HuH-7 (cell line): ENCODE measurements at regions not wholly inside any gene's neighbourhood (a gene's known extent, or its start where the extent isn't known, plus 50 kb on each side); places are given as distances from the start of the nearest gene placed in this dataset.
"Not testable (repeated sequence)": the region's sequence is repeated elsewhere in the genome, so short reads cannot be mapped to it uniquely, and the experiment has no call there.

Experiments used
- DNase-seq: peaks from one replicate; pipeline ENCODE4 v3.0.0; 2011; ENCODE audit warnings: low spot score

DNA sequence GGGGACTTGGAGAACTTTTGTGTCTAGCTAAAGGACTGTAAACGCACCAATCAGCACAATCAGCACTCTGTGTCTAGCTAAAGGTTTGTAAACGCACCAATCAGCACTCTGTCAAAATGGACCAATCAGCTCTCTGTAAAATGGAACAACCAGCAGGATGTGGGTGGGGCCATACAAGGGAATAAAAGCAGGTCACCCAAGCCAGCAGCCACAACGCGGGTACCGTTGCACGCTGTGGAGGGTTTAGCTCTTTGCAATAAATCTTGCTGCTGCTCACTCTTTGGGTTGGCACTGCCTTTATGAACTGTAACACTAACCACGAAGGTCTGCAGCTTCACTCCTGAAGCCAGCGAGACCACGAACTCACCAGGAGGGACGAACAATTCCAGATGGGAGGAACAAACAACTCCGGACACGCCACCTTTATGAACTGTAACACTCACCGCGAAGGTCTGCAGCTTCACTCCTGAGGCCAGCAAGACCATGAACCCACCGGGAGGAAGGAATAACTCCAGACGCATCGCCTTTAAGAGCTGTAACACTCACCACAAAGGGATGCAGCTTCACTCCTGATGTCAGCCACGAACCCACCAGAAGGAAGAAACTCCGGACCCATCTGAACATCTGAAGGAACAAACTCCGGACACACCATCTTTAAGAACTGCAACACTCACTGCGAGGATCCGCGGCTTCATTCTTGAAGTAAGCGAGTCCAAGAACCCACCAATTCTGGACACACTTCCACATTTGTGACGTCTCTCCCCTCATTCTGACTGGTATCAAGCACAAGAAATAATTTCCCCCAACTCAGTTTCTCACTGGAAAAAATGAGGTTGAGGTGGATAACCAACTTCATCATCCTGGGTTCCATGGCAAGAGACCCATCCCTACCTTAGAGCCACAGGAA is 227.3 kb upstream of the AMIGO2 start:
- DNase-seq: not testable (repeated sequence)

DNA sequence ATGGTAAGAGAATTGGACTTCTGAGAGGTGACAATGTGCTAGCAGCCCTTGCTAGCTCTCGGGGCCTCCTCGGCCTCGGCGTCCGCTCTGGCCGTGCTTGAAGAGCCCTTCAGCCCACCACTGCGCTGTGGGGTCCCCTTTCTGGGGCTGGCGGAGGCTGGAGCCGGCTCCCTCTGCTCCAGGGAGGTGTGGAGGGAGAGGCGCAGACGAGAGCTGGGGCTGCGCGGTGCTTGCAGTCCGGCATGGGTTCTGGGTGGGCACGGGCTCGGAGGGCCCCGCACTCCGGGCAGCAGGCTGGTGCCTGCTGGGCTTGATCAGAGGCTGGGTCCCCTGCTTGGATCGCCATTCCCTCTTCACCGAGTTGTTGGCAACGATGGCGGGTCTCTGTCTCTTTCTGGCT is 226.4 kb upstream of the AMIGO2 start:
- no peak for DNase-seq

DNA sequence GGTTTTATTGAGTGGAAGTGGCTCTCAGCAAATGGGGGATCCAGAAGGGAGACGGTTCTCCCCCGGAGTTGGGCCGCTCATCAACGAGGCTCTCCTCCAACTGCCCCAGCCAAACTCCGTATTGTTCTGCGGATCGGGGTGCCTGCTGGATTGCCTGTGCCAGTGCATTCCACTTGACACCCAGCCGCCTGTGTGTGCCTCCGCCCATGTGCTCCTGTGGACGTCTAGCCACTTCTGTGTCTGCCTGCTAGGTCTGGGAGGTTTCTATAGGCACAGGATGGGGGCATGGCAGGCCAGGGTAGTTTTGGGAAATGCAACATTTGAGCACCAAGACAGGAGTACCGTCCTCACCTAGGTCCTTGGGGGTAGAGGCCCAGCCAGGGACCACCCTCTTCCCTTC is 225.7 kb upstream of the AMIGO2 start:
- no peak for DNase-seq

DNA sequence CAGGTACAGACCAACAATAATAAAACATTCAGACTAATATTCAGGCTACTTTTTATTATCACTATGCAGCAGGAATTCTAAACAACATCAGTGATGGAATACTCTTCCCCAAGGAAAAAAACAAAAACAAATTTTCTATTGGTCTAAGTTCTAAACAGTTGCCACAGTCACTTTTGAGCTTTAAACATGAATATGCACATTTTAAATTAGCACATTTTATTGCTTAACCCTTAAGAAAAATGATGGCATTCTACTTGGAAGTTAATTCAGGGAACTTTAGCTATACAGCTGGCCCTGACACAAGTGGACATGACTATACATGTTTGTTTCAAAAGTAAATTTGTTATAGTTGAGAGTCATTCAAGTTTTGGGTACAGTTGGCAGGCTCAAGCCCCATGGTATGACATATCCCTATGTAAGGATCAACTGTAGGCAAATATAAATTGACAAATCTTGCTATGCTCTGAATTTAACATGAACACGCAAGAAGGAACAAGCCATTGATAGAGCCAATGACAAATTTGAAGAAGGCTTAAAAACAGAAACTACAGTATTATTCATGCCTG is 224.3 kb upstream of the AMIGO2 start:
- no peak for DNase-seq

DNA sequence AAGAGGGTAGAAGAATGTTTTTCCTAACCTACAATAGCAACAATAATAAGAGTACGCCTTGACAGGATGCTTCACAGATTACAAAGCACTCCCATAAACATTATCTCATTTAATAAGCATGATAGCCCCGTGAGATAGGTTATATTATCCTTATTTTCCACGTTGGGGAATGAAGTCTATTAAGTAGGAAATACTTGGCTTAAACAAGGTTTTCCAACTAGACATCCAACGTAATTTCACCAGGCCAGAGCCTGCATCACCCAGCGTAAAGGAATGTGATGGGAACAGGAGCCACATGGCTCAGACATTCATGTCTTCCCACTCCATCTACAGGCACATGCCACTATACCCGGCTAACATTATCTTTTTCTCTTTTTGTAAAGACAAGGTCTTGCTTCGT is 223.4 kb upstream of the AMIGO2 start:
- no peak for DNase-seq

DNA sequence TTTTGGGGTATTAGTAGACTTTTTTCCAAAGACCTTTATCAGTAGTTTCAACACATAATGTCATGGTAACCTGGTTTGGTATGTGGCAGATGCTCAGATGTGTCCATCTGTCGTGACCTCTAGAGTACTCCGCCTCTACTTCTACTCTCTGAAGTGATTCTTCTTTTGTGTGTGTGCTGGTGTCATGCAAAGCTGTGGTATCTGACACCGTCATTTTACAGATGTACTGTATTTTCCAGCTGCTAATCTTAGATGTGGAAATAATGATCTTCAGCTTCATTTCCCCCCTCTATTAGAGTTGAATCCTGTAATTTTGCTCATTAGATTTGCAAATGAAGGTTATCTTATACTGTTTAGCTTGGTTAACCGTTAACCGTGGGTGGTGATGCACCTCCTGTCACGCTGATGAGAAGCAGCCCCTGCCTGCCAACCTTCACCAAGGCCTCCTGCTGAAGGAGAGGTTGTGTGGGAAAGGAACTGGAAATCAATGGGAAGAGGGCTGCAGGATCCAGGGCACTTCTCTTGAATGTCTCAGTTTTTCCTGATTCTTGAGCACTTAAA is 222.4 kb upstream of the AMIGO2 start:
- DNase-seq: peak; percentile 25

DNA sequence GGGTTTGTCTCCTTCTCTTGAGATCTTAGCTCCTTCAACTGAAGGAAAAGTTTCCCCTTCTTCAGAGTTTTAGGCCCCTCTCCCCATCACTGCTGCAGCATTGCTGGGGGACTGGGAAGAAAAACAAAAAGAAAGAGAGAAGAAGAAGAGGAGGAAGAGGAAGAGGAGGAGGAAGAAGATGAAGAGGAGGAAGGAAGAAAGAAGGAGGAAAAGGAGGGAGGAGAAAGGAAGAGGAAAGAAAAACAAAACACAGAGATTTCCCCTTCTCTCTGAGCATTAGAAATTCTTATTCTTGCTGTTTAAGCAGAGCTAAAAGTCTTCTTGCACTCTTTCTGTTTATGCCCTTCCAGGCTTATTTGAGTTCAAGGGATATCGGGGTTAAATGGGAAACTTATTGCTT is 219.8 kb upstream of the AMIGO2 start:
- DNase-seq: no peak

DNA sequence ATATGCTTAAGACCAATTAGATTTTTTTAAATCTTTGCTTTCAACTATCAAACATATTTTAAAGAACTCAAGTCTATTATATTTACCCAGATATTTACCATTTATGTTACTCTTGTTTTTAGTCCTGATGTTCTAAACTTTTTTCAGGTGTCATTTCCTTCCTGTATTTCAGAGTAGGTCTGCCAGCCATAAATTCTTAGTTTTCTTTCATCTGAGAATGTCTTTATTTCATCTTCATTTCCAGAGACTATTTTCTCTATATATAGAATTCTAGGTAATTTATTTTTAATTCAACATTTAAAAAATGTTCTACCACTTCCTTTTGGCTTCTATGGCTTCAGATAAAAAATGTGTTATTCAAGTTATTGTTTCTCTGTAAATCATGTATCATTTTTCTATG is 218.2 kb upstream of the AMIGO2 start:
- DNase-seq: no peak

DNA sequence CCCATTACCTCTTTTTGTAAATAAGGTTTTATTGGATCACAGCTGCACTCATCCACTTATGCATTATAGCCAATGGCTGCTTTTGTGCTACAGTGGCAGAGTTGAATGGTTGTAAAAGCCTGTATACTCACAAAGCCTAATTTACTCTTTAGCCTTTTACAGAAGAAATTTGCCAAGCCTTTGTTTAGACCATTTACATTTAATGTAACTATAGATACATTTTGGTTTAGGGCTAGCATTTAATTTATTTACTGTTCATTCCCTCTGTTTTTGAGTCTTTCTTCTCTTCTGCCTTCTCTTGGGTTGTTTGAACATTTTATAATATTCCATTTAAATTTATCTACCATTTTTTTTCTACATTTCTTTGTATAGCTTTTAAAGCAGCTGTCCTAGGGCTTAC is 217.1 kb upstream of the AMIGO2 start:
- DNase-seq: no peak

DNA sequence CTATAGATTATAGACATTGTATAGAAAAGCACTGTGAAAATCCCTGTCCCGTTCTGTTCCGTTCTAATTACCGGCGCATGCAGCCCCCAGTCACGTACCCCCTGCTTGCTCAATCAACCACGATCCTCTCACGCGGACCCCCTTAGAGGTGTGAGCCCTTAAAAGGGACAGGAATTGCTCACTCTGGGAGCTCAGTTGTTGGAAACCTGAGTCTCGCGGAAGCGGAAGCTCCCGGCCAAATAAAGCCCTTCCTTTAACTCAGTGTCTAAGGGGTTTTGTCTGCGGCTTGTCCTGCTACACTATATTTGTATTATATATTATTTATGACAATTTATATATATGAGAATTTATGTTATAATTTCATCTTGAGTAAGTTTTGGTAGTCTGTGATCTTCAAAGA is 213.6 kb upstream of the AMIGO2 start:
- no peak for DNase-seq

DNA sequence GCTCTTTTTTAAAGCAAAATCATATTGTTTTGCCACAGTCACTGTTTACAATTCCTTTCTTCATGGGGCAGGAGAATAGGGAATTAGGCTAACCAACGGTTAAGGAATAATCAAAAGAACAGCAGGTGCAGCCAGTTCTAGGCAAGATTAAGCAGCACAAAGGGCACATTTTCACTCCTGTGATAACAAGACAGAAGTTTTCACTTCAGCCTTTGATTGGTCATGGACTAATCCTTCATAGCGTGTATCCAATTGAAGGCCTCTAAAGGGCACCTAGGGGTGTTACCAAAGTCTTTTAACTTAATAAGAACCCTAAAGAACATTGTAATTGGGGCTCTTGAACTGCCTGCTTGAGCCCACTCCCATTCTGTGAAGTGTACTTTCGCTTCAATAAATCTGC is 206.9 kb upstream of the AMIGO2 start:
- no peak for DNase-seq
